ENCODE measurements at regions not wholly inside any gene's neighbourhood (a gene's known extent, or its start where the extent isn't known, plus 50 kb on each side); places are given as distances from the start of the nearest gene placed in this dataset.

DNA sequence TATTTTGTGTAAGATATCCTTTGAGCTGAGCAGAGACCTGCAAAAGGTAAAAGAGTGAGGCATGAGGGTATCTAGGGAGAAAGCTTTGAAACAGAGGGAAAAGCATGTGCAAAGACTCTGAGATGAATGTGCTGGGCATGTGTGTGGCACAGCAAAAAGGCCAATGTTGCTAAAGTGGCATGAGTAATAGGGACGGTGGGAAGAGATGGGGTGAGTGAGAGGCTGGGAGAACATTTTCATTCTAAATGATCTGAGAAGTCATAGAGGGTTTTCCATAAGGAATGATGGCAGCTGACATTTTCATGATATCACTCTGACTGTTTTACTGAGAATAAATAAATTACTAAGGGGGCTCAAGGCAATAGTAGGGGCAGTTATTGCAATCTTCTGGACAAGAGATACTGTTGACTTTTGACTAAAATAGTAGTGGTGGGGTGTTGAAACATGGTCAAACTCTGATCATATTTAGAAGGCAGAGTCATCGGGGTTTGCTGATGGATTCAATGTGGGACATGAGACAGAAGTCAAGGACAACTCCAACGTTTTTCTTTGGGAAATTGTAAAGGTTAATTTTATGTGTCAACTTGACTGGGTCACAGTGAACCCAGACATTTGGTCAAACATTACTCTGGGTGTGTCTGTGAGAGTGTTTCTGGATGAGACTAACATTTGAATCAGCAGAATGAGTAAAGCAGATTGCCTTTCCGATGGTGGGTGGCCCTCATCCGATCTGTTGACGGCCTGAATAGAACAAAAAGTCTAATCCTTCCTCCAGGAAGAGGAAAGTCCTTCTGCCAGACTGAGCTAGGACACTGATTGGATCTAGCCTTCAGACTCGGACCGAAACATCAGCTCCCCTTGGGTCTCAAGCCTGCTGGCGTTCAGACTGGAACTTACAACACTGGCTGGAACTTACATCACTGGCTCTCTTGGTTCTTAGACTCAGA lies 193.9 kb upstream of the PLXNC1 start:
- TF ChIP-seq, protein P1, sequence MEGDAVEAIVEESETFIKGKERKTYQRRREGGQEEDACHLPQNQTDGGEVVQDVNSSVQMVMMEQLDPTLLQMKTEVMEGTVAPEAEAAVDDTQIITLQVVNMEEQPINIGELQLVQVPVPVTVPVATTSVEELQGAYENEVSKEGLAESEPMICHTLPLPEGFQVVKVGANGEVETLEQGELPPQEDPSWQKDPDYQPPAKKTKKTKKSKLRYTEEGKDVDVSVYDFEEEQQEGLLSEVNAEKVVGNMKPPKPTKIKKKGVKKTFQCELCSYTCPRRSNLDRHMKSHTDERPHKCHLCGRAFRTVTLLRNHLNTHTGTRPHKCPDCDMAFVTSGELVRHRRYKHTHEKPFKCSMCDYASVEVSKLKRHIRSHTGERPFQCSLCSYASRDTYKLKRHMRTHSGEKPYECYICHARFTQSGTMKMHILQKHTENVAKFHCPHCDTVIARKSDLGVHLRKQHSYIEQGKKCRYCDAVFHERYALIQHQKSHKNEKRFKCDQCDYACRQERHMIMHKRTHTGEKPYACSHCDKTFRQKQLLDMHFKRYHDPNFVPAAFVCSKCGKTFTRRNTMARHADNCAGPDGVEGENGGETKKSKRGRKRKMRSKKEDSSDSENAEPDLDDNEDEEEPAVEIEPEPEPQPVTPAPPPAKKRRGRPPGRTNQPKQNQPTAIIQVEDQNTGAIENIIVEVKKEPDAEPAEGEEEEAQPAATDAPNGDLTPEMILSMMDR (IDR thresholded peaks at IDR 0.05): no peak
- TF ChIP-seq POLR2A (IDR thresholded peaks at IDR 0.05): no peak

Measured in uterus (tissue), 2 donors.